NB4 (cell line): ENCODE measurements at regions not wholly inside any gene's neighbourhood (a gene's known extent, or its start where the extent isn't known, plus 50 kb on each side); places are given as distances from the start of the nearest gene placed in this dataset.

Experiments used
- MYC ChIP-seq: IDR thresholded peaks from 2 replicates; pipeline ENCODE4 v1.6.1; 2011; ENCODE audit warnings: low read depth, low read length
- TF ChIP-seq, protein P1 (sequence below): IDR thresholded peaks from one replicate; pipeline ENCODE4 v1.5.1; 2012; ENCODE audit warnings: low read depth, low read length

DNA sequence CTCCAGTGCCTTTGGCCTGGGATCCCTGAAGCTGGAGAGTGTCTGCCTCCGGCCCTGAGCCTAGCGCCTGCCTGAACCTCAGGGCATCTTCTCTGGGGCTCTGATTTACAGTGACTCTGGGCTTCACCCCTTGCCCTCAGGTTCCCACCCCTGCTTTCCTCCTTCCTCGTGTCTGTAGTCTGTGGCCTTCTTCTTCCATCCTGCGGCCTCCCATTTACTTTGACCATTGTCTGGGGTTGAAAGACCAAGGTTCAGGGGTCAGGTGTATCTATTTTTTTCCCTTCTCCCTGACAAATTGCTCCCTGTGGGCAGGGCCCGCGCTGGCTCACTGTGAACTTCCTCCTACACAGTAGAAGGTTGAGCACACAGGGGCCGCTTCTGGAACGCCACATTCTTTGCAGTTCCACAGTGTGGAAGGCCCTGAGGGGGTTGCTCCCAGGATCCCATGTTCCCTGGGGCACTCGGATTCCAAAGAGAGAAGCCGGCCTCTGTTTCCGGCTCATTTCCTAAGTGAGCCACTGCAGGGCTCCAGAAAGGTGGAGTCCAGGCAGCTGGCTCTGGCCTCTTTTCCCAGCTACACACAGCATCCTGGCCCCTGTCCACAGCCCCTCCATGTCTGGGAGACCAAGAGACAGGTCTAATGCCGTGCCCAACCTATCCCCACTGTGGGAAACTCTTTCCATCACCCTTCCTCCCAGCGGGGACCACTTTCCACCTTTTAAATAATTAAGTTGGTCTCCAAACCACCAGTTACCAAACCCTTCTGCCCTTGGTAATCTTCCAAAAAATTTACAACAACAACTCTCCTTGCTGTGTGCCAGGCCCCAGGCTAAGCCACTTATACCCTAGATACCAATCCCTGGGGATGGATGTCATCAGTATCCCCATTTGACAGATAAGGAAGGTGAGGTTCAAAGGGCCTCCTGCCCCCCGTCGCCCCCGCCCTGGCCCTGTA lies 140.3 kb upstream of the IER5L start:
- TF ChIP-seq, protein P1, sequence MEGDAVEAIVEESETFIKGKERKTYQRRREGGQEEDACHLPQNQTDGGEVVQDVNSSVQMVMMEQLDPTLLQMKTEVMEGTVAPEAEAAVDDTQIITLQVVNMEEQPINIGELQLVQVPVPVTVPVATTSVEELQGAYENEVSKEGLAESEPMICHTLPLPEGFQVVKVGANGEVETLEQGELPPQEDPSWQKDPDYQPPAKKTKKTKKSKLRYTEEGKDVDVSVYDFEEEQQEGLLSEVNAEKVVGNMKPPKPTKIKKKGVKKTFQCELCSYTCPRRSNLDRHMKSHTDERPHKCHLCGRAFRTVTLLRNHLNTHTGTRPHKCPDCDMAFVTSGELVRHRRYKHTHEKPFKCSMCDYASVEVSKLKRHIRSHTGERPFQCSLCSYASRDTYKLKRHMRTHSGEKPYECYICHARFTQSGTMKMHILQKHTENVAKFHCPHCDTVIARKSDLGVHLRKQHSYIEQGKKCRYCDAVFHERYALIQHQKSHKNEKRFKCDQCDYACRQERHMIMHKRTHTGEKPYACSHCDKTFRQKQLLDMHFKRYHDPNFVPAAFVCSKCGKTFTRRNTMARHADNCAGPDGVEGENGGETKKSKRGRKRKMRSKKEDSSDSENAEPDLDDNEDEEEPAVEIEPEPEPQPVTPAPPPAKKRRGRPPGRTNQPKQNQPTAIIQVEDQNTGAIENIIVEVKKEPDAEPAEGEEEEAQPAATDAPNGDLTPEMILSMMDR = no peak
- TF ChIP-seq MYC = no peak
